ENCODE measurements at regions not wholly inside any gene's neighbourhood (a gene's known extent, or its start where the extent isn't known, plus 50 kb on each side); places are given as distances from the start of the nearest gene placed in this dataset.

DNA sequence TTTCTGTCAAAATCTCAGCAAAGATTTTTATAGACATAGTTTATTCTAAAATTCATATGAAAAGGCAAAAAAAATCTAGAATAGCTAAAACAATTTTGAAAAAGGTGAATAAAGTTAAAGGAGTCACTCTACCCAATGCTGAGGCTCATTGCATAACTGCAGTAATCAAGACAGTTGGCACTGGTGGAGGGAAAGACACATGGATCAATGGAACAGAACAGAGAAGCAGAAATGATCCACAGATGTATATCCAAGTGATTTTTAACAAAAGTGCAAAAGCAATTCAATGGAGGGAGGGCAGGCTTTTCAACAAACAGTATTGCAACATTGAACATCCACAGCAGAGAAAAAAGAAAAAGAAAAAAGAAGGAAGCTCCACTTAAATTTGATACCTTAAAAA, 162.8 kb downstream of the RBM43 start:
- no peak for TF ChIP-seq POLR2AphosphoS5 (IDR thresholded peaks at IDR 0.05)
- TF ChIP-seq EP300 (IDR thresholded peaks at IDR 0.05), result no peak
- no peak for TF ChIP-seq CTCF (IDR thresholded peaks at IDR 0.05)
- no peak for TF ChIP-seq POLR2A (IDR thresholded peaks at IDR 0.05; ENCODE audit: low read depth)
- Histone ChIP-seq H3K27ac (replicated peaks in 1 of 4) (no peak overlapping the region), H3K4me1 (no peaks in the 10 kb centered on the region), H3K4me3 (no peak overlapping the region), H3K9me3 (no peaks in the 10 kb centered on the region), H3K27me3 (no peaks in the 10 kb centered on the region), H3K36me3 (no peaks in the 10 kb centered on the region)
- DNase-seq (ENCODE audit: extremely low spot score), result no peak
- intact Hi-C loops (cut with DNase I), result no loop called here

- Histone ChIP-seq H3K36me3 (no peaks in the 10 kb centered on the region), H3K27ac (replicated peaks in 1 of 4) (no peak overlapping the region), H3K4me1 (no peaks in the 10 kb centered on the region), H3K9me3 (no peaks in the 10 kb centered on the region), H3K27me3 (no peaks in the 10 kb centered on the region), H3K4me3 (no peak overlapping the region)
- TF ChIP-seq POLR2AphosphoS5 (IDR thresholded peaks at IDR 0.05) (no peak), CTCF (IDR thresholded peaks at IDR 0.05) (no peak), EP300 (IDR thresholded peaks at IDR 0.05) (no peak), POLR2A (IDR thresholded peaks at IDR 0.05; ENCODE audit: low read depth) (no peak)
- intact Hi-C loops (cut with DNase I), result no loop called here
- 72% methylated on average over 4 of the region's 4 CpGs for WGBS
- DNase-seq (ENCODE audit: extremely low spot score), result no peak
Measured at GRCh38 chr2:151097895-151098294, 163.8 kb downstream of the RBM43 start.

GRCh38 chr2:151097128-151097527, 164.5 kb downstream of the RBM43 start:
- H3K4me3 ChIP-seq, result no peak overlapping the region
- H3K9me3 ChIP-seq, result no peaks in the 10 kb centered on the region
- intact Hi-C loops (cut with DNase I), result no loop called here

DNA sequence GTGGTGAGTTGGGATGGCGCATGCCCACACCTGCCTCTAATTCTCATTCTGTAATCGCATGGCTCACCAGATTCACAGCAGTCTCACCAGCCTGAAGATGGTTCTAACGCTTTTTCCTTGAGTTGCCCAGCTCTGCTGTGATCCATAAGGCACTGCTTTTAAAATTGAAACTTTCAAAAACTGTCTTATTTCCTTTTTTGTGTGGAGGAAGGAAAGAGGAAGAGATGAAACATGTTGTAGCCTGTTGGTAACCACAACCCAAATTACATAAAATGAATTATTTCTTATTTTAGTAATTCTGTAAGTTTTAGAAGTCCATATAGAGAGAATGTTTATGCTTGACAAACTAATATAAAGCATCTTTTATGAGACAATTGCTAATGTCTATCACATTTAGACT, 165.4 kb downstream of the RBM43 start:
- Histone ChIP-seq H3K4me3 (no peak overlapping the region), H3K36me3 (no peaks in the 10 kb centered on the region), H3K9me3 (no peaks in the 10 kb centered on the region), H3K27ac (replicated peaks in 1 of 4) (no peak overlapping the region), H3K27me3 (no peaks in the 10 kb centered on the region), H3K4me1 (no peaks in the 10 kb centered on the region)
- intact Hi-C loops (cut with DNase I), result no loop called here
- TF ChIP-seq POLR2AphosphoS5 (IDR thresholded peaks at IDR 0.05) (no peak), EP300 (IDR thresholded peaks at IDR 0.05) (no peak), CTCF (IDR thresholded peaks at IDR 0.05) (no peak)
- no peak for DNase-seq (ENCODE audit: extremely low spot score)
- 91% methylated on average over 3 of the region's 3 CpGs for WGBS

More at GRCh38 chr2:151097128-151097527, 164.5 kb downstream of the RBM43 start:
- DNase-seq (ENCODE audit: extremely low spot score), result no peak
- TF ChIP-seq EP300 (IDR thresholded peaks at IDR 0.05), result no peak
- TF ChIP-seq CTCF (IDR thresholded peaks at IDR 0.05), result no peak
- no peak for TF ChIP-seq POLR2A (IDR thresholded peaks at IDR 0.05; ENCODE audit: low read depth)
- no peak for TF ChIP-seq POLR2AphosphoS5 (IDR thresholded peaks at IDR 0.05)
- Histone ChIP-seq H3K27ac (replicated peaks in 1 of 4) (no peak overlapping the region), H3K4me1 (no peaks in the 10 kb centered on the region), H3K27me3 (no peaks in the 10 kb centered on the region), H3K36me3 (no peaks in the 10 kb centered on the region)

- intact Hi-C loops (cut with DNase I), result no loop called here
- Histone ChIP-seq H3K27ac (replicated peaks in 1 of 4) (no peak overlapping the region), H3K4me1 (no peaks in the 10 kb centered on the region), H3K9me3 (no peaks in the 10 kb centered on the region), H3K4me3 (no peak overlapping the region), H3K27me3 (no peaks in the 10 kb centered on the region), H3K36me3 (no peaks in the 10 kb centered on the region)
- no peak for TF ChIP-seq EP300 (IDR thresholded peaks at IDR 0.05)
- TF ChIP-seq POLR2AphosphoS5 (IDR thresholded peaks at IDR 0.05), result no peak
- TF ChIP-seq CTCF (IDR thresholded peaks at IDR 0.05), result no peak
- no peak for TF ChIP-seq POLR2A (IDR thresholded peaks at IDR 0.05; ENCODE audit: low read depth)
- no peak for DNase-seq (ENCODE audit: extremely low spot score)
- WGBS, result 94% methylated on average over 3 of the region's 3 CpGs
Measured at GRCh38 chr2:151095463-151095862, 166.2 kb downstream of the RBM43 start.

All from esophagus muscularis mucosa (tissue), 4 donors.